HL-60 (cell line): ENCODE measurements at regions not wholly inside any gene's neighbourhood (a gene's known extent, or its start where the extent isn't known, plus 50 kb on each side); places are given as distances from the start of the nearest gene placed in this dataset.
"Not testable (repeated sequence)": the region's sequence is repeated elsewhere in the genome, so short reads cannot be mapped to it uniquely, and the experiment has no call there.

Source experiments
- DNase-seq, 2 experiments: peaks; one replicate each; pipeline ENCODE4 v3.0.0-alpha.2; 2010 to 2020; ENCODE audit warnings: low read depth in 1 of 2, low spot score in 1 of 2
- H3K27ac ChIP-seq: fragments of 250-450 bp; sonication (Bioruptor Pico); replicated peaks from 2 replicates; pipeline ENCODE4 v1.5.1; 2020; ENCODE audit warnings: mild to moderate bottlenecking, moderate library complexity
- H3K27me3 ChIP-seq: fragments of 250-450 bp; sonication (Bioruptor Pico); 2 replicates; pipeline ENCODE4 v1.5.1; 2021; ENCODE audit warnings: mild to moderate bottlenecking, moderate library complexity; ENCODE audit not compliant: insufficient read depth, poor library complexity, severe bottlenecking
- H3K4me3 ChIP-seq: replicated peaks from 2 replicates; pipeline ENCODE4 v1.5.1; 2011; ENCODE audit warnings: mild to moderate bottlenecking, control low read depth, low read length; ENCODE audit not compliant: insufficient read depth
- CTCF ChIP-seq: IDR thresholded peaks from one replicate; pipeline ENCODE4 v1.5.1; 2011; ENCODE audit warnings: low read length, control low read depth, inconsistent platforms; ENCODE audit not compliant: insufficient read depth
- GABPA ChIP-seq: IDR thresholded peaks from 2 replicates; pipeline ENCODE4 v1.6.1; 2012; ENCODE audit warnings: low read depth
- POLR2AphosphoS5 ChIP-seq: IDR thresholded peaks from 2 replicates; pipeline ENCODE4 v1.6.1; 2012; ENCODE audit warnings: low read depth
- REST ChIP-seq: IDR thresholded peaks from 2 replicates; pipeline ENCODE4 v1.6.1; 2012; ENCODE audit warnings: low read depth; ENCODE audit not compliant: insufficient replicate concordance
- SPI1 ChIP-seq: IDR thresholded peaks from 2 replicates; pipeline ENCODE4 v1.6.1; 2012; ENCODE audit warnings: low read depth, mild to moderate bottlenecking, borderline replicate concordance

- H3K27ac ChIP-seq, result no peak overlapping the region
- H3K27me3 ChIP-seq, result no peaks in the 10 kb centered on the region
- DNase-seq, result no peak
- TF ChIP-seq CTCF (no peak), SPI1 (no peak), REST (no peak), GABPA (no peak), POLR2AphosphoS5 (no peak)
- H3K4me3 ChIP-seq, result no peak overlapping the region
These were observed 66.5 kb upstream of the GZMB start for GRCh38 chr14:24700511-24700910.

GRCh38 chr14:24699052-24699451 lies 65.1 kb upstream of the GZMB start:
- TF ChIP-seq SPI1 (peak; percentile 83), POLR2AphosphoS5 (no peak)
- Histone ChIP-seq H3K4me3 (no peak overlapping the region), H3K27ac (no peak overlapping the region), H3K27me3 (no peaks in the 10 kb centered on the region)
- DNase-seq, result no peak

- not testable (repeated sequence) for H3K4me3 ChIP-seq, DNase-seq, H3K27me3 ChIP-seq, H3K27ac ChIP-seq
These were observed 62.4 kb upstream of the GZMB start for GRCh38 chr14:24696280-24696920.

- no peaks in the 10 kb centered on the region for H3K27me3 ChIP-seq
- no peak for TF ChIP-seq REST
- peak; percentile 100 for TF ChIP-seq SPI1
- DNase-seq, result peak; percentile 31 to 81
- peak overlapping the region; percentile 9 for H3K27ac ChIP-seq
- no peak overlapping the region for H3K4me3 ChIP-seq
These were observed 61.6 kb upstream of the GZMB start for GRCh38 chr14:24695265-24696241.

- no peak for DNase-seq
- Histone ChIP-seq H3K27ac (peak overlapping the region; percentile 9), H3K4me3 (no peak overlapping the region), H3K27me3 (no peaks in the 10 kb centered on the region)
- no peak for TF ChIP-seq CTCF
- TF ChIP-seq SPI1, result no peak
- TF ChIP-seq POLR2AphosphoS5, result no peak
- TF ChIP-seq REST, result no peak
- TF ChIP-seq GABPA, result no peak
These were observed 60.7 kb upstream of the GZMB start for GRCh38 chr14:24694680-24695079.
